Lung (tissue), 11 donors: ENCODE measurements at regions not wholly inside any gene's neighbourhood (a gene's known extent, or its start where the extent isn't known, plus 50 kb on each side); places are given as distances from the start of the nearest gene placed in this dataset.

Experiments
- ATAC-seq: fragments of 200-7000 bp; cut with Tn5 transposase; one replicate; pipeline ENCODE4 v1.9.1; 2020; ENCODE audit warnings: moderate number of reproducible peaks; ENCODE audit not compliant: insufficient read depth, low FRiP score
- DNase-seq, 3 donors: peaks; one replicate each; pipeline ENCODE4 v3.0.0-alpha.2; 2013 to 2017
- H3K27ac ChIP-seq, 2 donors: one replicate each; pipeline ENCODE4 v1.5.1; 2013; ENCODE audit warnings: mild to moderate bottlenecking in 2 of 2, moderate library complexity in 2 of 2, control low read depth in 1 of 2, inconsistent platforms in 1 of 2, low read depth in 1 of 2, low read length in 1 of 2
- H3K27me3 ChIP-seq, 3 donors: one replicate each; pipeline ENCODE4 v1.5.1; 2013; ENCODE audit warnings: low read length in 2 of 3; ENCODE audit not compliant: control insufficient read depth in 3 of 3, insufficient read depth in 3 of 3
- H3K36me3 ChIP-seq, 4 donors: one replicate each; pipeline ENCODE4 v1.5.1; 2013; ENCODE audit warnings: low read length in 4 of 4, mild to moderate bottlenecking in 1 of 4, moderate library complexity in 1 of 4; ENCODE audit not compliant: control insufficient read depth in 4 of 4, insufficient read depth in 4 of 4
- H3K4me1 ChIP-seq, 5 donors: one replicate each; pipeline ENCODE4 v1.5.1; 2013; ENCODE audit warnings: low read length in 5 of 5, mild to moderate bottlenecking in 2 of 5, moderate library complexity in 1 of 5; ENCODE audit not compliant: control insufficient read depth in 5 of 5, insufficient read depth in 5 of 5
- H3K4me3 ChIP-seq: one replicate; pipeline ENCODE4 v1.5.1; 2013; ENCODE audit warnings: mild to moderate bottlenecking, control low read depth, moderate library complexity
- H3K9ac ChIP-seq, 2 donors: one replicate each; pipeline ENCODE4 v1.5.1; 2013; ENCODE audit warnings: low read length in 2 of 2, control low read depth in 1 of 2; ENCODE audit not compliant: insufficient read depth in 1 of 2
- H3K9me3 ChIP-seq, 4 donors: one replicate each; pipeline ENCODE4 v1.5.1; 2013; ENCODE audit warnings: low read length in 3 of 4, mild to moderate bottlenecking in 1 of 4, moderate library complexity in 1 of 4; ENCODE audit not compliant: control insufficient read depth in 4 of 4, insufficient read depth in 3 of 4
- CTCF ChIP-seq: IDR thresholded peaks from 2 replicates; pipeline ENCODE4 v1.5.1; 2012; ENCODE audit warnings: mild to moderate bottlenecking; ENCODE audit errors: control extremely low read depth, extremely low read depth
- WGBS, 2 donors: extraction: QIAGEN DNeasy Blood & Tissue Kit; methylation state at CpG; one replicate each; pipeline ENCODE4 v1.1.7; 2013; 5-methylcytosine and 5-hydroxymethylcytosine counted together
- donor health status: control.
- donor health status: control.
- donor health status: Bipolar disorder and iron deficiency.
- donor health status: healthy.
- donor health status: DM: yes; HTN: yes; CAD: no.

GRCh38 chr19:5230730-5231555, 109.7 kb downstream of the PTPRS start:
- WGBS, 2 donors, result 95 to 97% methylated on average over 41 of the region's 41 CpGs
- Histone ChIP-seq H3K4me1 (no peaks in the 10 kb centered on the region), H3K27ac (no peak overlapping the region), H3K4me3 (no peak overlapping the region), H3K9me3 (no peaks in the 10 kb centered on the region), H3K27me3 (no peaks in the 10 kb centered on the region), H3K36me3 (peaks cover 0 to 26% (median 11%) of the 10 kb centered on the region in 4 donors), H3K9ac (no peak overlapping the region)
- ATAC-seq, result no peak
- DNase-seq, result no peak
- no peak for TF ChIP-seq CTCF

- 49 to 58% methylated on average over 10 of the region's 10 CpGs for WGBS, 2 donors
- no peaks in the 10 kb centered on the region for H3K27me3 ChIP-seq
- H3K4me3 ChIP-seq, result no peak overlapping the region
- no peaks in the 10 kb centered on the region for H3K9me3 ChIP-seq
- DNase-seq (no peak), ATAC-seq (no peak)
- H3K27ac ChIP-seq, result no peak overlapping the region
- peaks cover 0 to 22% (median 13%) of the 10 kb centered on the region in 4 donors for H3K36me3 ChIP-seq
- no peaks in the 10 kb centered on the region for H3K4me1 ChIP-seq
- no peak for TF ChIP-seq CTCF
- H3K9ac ChIP-seq, result no peak overlapping the region
Measured at GRCh38 chr19:5229778-5230335, 110.8 kb downstream of the PTPRS start.

GRCh38 chr19:5228932-5229777, 111.5 kb downstream of the PTPRS start:
- 41 to 64% methylated on average over 39 to 72 of the region's 72 CpGs for WGBS, 2 donors
- ATAC-seq (no peak), DNase-seq (peak in 1 of 3 donors; percentile 27)
- H3K9me3 ChIP-seq, result no peaks in the 10 kb centered on the region
- no peak for TF ChIP-seq CTCF
- H3K36me3 ChIP-seq, result peaks cover 0 to 27% (median 12%) of the 10 kb centered on the region in 4 donors
- no peaks in the 10 kb centered on the region for H3K27me3 ChIP-seq
- H3K27ac ChIP-seq, result no peak overlapping the region
- no peaks in the 10 kb centered on the region for H3K4me1 ChIP-seq
- H3K9ac ChIP-seq, result no peak overlapping the region
- no peak overlapping the region for H3K4me3 ChIP-seq
